Activated B cell treated with CpG ODN at 0.5 μM for 24 hours (primary cell): ENCODE measurements at regions not wholly inside any gene's neighbourhood (a gene's known extent, or its start where the extent isn't known, plus 50 kb on each side); places are given as distances from the start of the nearest gene placed in this dataset.

Experiments used
- ATAC-seq: fragments of 200-7000 bp; cut with Tn5 transposase; one replicate; pipeline ENCODE4 v1.10.0; 2021; ENCODE audit warnings: low read depth, mild to moderate bottlenecking, moderate library complexity
- CTCF ChIA-PET: fragments of 350-600 bp; sonication (Branson Sonifier 250); formaldehyde crosslinking; loops from one replicate; lab custom pipeline; 2021; ENCODE audit warnings: antibody characterized with exemption; lab: Charles Lee
- POLR2A ChIA-PET: fragments of 350-600 bp; sonication (Branson Sonifier 250); formaldehyde crosslinking; loops from one replicate; lab custom pipeline; 2021; ENCODE audit warnings: antibody characterized with exemption; lab: Charles Lee
- DNase-seq: peaks from one replicate; pipeline ENCODE4 v3.0.0; 2022
- H3K27ac Mint-ChIP-seq: one replicate; pipeline ENCODE4 v1.8.0; 2020; ENCODE audit warnings: mixed read lengths
- H3K27me3 Mint-ChIP-seq: one replicate; pipeline ENCODE4 v1.8.0; 2021; ENCODE audit warnings: mixed read lengths
- H3K36me3 Mint-ChIP-seq: one replicate; pipeline ENCODE4 v1.8.0; 2021; ENCODE audit warnings: low read depth, mixed read lengths
- H3K4me1 Mint-ChIP-seq: one replicate; pipeline ENCODE4 v1.8.0; 2021; ENCODE audit warnings: mixed read lengths
- H3K4me3 Mint-ChIP-seq: one replicate; pipeline ENCODE4 v1.8.0; 2020; ENCODE audit warnings: mild to moderate bottlenecking, mixed read lengths
- H3K9me3 Mint-ChIP-seq: one replicate; pipeline ENCODE4 v1.8.0; 2020; ENCODE audit warnings: mixed read lengths
- CTCF ChIP-seq: fragments of 200-600 bp; IDR thresholded peaks from one replicate; pipeline ENCODE4 v1.8.0; 2022; ENCODE audit warnings: antibody characterized with exemption, mild to moderate bottlenecking
- intact Hi-C: fragments of 100-400 bp; cut with micrococcal nuclease; formaldehyde crosslinking; loops from one replicate; pipeline ENCODE4 v1.15.1; 2024

GRCh38 chr15:96428742-96429141, 98.2 kb downstream of the NR2F2 start:
- H3K27ac Mint-ChIP-seq: no peak overlapping the region
- POLR2A ChIA-PET: no interaction called here
- DNase-seq (no peak), ATAC-seq (no peak)
- peaks cover 5% of the 10 kb centered on the region for H3K9me3 Mint-ChIP-seq
- H3K36me3 Mint-ChIP-seq: no peaks in the 10 kb centered on the region
- H3K4me1 Mint-ChIP-seq: no peaks in the 10 kb centered on the region
- CTCF ChIA-PET: interaction anchor here (0.8 kb wide), 1 partner anchor 807 kb away, joined by 5 read pairs; no protein-coding TSS in a partner anchor
- no peak overlapping the region for H3K4me3 Mint-ChIP-seq
- no peak for TF ChIP-seq CTCF
- intact Hi-C loops: no loop called here
- H3K27me3 Mint-ChIP-seq: no peaks in the 10 kb centered on the region

- no peaks in the 10 kb centered on the region for H3K36me3 Mint-ChIP-seq
- no peak overlapping the region for H3K27ac Mint-ChIP-seq
- no peaks in the 10 kb centered on the region for H3K27me3 Mint-ChIP-seq
- H3K4me1 Mint-ChIP-seq: no peaks in the 10 kb centered on the region
- no peak overlapping the region for H3K4me3 Mint-ChIP-seq
- intact Hi-C loops: no loop called here
- H3K9me3 Mint-ChIP-seq: peaks cover 2% of the 10 kb centered on the region
- ChIA-PET CTCF (no interaction called here), POLR2A (no interaction called here)
- no peak for DNase-seq
- ATAC-seq: no peak
- no peak for TF ChIP-seq CTCF
Measured at GRCh38 chr15:96431786-96432185, 101.3 kb downstream of the NR2F2 start.

GRCh38 chr15:96435022-96435421, 104.5 kb downstream of the NR2F2 start:
- no peaks in the 10 kb centered on the region for H3K27me3 Mint-ChIP-seq

GRCh38 chr15:96435841-96436240, 105.3 kb downstream of the NR2F2 start:
- ChIA-PET POLR2A (no interaction called here), CTCF (no interaction called here)
- H3K4me1 Mint-ChIP-seq: no peaks in the 10 kb centered on the region
- H3K27ac Mint-ChIP-seq: no peak overlapping the region
- H3K27me3 Mint-ChIP-seq: no peaks in the 10 kb centered on the region
- no peaks in the 10 kb centered on the region for H3K9me3 Mint-ChIP-seq
- H3K36me3 Mint-ChIP-seq: no peaks in the 10 kb centered on the region
- TF ChIP-seq CTCF: no peak
- no peak for ATAC-seq
- intact Hi-C loops: no loop called here
- DNase-seq: no peak
- no peak overlapping the region for H3K4me3 Mint-ChIP-seq

More at GRCh38 chr15:96435022-96435421, 104.5 kb downstream of the NR2F2 start:
- TF ChIP-seq CTCF: no peak
- ATAC-seq (no peak), DNase-seq (no peak)
- POLR2A ChIA-PET: no interaction called here
- Mint-ChIP-seq H3K9me3 (no peaks in the 10 kb centered on the region), H3K4me3 (no peak overlapping the region), H3K4me1 (no peaks in the 10 kb centered on the region), H3K27ac (no peak overlapping the region), H3K36me3 (no peaks in the 10 kb centered on the region)
- intact Hi-C loops: no loop called here
- CTCF ChIA-PET: no interaction called here

GRCh38 chr15:96440978-96441377, 110.5 kb downstream of the NR2F2 start:
- CTCF ChIA-PET: no interaction called here
- Mint-ChIP-seq H3K27me3 (no peaks in the 10 kb centered on the region), H3K9me3 (no peaks in the 10 kb centered on the region), H3K4me3 (no peak overlapping the region), H3K36me3 (no peaks in the 10 kb centered on the region), H3K27ac (no peak overlapping the region), H3K4me1 (no peaks in the 10 kb centered on the region)
- POLR2A ChIA-PET: no interaction called here
- DNase-seq (no peak), ATAC-seq (no peak)
- TF ChIP-seq CTCF: no peak
- intact Hi-C loops: no loop called here
